ENCODE measurements at regions not wholly inside any gene's neighbourhood (a gene's known extent, or its start where the extent isn't known, plus 50 kb on each side); places are given as distances from the start of the nearest gene placed in this dataset.
"Not testable (repeated sequence)": the region's sequence is repeated elsewhere in the genome, so short reads cannot be mapped to it uniquely, and the experiment has no call there.

DNA sequence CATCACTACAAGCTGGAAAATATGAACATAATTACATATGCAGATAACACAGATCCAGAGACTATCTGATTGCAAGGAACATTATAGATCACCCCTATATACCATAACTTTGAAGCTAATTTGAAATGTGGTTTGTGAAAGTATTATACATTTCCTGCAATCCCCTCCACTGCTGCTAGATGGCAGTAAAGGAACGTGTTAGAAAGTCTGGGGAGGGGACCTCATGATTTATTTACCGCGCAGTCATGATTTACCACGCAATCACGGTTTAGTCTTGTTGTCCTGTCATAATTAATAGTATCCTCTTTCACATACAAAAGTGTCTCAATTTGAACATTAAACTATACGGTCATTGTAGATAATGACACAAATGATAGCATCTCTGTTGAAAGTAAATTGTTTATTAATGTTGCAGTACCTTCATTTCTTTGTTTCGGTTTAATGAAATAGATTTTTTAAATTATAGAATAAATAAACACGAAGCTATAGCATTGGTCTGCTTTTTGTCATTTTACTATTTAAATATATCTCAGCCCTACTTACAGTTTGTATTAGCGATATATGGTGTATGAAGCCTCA lies 145.3 kb upstream of the PRSS1 start:
- peak; percentile 71 for DNase-seq (ENCODE audit: low read depth)

DNA sequence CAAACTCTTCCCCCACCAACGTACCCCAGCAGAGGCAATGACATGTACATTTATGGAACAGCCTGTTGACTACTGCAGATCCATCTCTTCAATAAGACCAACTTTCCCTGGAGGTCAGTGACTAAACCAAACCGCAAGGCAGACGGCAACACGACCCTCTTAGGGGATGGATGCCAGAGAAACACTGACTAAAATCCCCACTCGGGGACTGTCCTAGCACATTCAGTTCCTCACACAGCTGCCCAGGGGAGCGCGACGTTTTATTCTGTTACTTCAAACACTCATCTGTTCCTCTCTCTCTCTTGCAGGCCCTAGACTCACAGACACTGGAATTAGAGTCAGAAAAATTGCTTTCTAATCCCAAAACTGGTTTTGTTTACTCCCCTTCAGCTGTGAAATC lies 146.5 kb upstream of the PRSS1 start:
- DNase-seq (ENCODE audit: low read depth), result no peak

DNA sequence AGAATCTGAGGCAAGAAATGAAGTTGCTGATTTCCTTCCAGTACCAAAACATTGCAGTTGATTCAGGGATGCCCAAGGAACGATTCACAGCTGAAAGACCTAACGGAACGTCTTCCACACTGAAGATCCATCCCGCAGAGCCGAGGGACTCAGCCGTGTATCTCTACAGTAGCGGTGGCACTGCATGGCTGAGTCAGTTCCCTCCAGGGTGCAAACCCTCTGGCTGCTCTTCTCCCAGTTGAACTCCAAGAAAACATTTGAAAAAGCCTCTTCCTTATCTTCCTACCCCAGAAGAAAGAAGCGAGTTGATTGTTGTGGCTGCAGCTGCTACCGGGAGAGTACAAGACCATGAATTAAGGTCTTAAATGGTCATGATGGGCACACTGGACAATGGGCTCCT lies 147.1 kb upstream of the PRSS1 start:
- DNase-seq (ENCODE audit: low read depth), result no peak

DNA sequence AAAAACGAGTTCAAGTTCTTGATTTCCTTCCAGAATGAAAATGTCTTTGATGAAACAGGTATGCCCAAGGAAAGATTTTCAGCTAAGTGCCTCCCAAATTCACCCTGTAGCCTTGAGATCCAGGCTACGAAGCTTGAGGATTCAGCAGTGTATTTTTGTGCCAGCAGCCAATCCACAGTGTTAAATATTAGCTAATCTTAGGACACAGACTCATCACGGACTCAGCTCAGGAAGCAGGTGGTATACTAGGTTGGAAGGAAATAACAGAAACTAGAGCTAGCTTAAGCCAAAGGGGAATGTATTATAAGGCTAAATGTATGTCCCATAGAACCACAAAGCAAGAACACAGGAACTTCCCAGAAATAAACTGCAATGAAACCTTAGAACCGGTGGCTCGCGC lies 151.0 kb upstream of the PRSS1 start:
- DNase-seq (ENCODE audit: low read depth), result no peak

DNA sequence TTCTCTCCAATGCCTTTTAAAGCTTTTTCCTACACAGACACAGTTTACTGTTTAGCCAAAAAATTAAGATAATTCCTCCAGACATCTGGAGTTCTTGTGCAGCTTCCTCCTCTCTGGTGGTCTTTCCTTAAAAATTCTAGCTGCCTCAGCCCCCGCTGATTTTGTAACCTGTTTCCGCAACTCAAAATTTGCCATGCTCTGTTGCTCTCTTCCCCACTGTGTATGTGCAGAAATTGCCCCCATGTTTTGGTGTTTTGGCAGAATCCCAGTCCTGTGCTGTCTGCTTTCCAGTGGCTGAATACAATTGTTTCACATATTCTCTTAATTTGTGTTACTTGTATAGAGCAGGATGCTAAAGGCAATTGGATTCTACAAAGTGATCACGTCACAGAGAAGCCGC lies 151.7 kb upstream of the PRSS1 start:
- DNase-seq (ENCODE audit: low read depth), result no peak

DNA sequence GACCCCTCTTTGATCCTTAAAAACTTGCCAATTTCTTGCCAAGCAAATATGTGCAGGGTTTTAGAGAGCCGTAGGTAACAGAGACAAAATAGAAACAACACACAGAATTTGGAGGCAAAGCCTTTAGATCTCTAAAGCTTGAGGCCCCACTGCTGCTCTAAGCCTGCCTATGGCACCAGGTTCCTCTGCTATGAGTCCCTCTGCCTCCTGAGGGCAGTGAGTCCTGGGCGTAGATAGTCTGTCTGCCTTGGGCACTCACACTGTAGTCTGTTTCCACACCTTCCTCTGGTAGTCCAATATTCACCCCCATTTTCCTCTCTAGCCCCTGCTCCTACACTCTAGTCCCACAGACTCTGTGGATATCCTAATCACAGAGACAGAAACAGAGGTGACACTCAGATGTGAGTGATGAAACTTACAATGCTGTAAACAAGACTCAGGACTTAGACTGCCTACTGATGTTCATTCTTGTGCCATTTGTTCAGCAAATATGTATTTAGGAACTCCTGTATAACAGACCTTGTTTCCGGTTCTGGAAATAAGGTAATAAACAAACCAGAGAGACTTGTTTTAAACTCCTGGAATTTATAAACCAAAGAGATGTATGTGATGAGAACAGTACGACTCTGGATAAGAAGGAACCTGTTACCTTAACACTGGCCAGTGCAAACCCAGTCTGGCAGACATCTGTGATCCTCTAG lies 153.3 kb upstream of the PRSS1 start:
- no peak for DNase-seq (ENCODE audit: low read depth)

DNA sequence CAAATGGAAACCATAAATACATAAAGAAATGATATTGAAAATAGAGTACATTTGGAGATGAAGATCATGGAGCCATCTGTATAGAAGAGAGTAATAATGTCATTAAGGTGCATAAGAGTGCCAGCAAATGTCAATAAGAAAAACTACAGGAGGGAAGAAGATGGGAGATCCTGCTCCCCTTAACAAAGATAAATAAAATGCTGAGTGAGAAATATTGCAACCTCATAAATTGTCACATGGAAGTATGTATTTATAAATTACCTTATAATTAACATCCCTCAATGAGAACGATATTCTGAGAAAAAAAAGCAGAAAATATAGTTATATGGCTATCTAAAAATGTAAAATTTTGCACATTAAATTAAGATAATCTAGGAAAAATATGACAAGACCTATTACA lies 155.2 kb upstream of the PRSS1 start:
- DNase-seq (ENCODE audit: low read depth), result no peak

DNA sequence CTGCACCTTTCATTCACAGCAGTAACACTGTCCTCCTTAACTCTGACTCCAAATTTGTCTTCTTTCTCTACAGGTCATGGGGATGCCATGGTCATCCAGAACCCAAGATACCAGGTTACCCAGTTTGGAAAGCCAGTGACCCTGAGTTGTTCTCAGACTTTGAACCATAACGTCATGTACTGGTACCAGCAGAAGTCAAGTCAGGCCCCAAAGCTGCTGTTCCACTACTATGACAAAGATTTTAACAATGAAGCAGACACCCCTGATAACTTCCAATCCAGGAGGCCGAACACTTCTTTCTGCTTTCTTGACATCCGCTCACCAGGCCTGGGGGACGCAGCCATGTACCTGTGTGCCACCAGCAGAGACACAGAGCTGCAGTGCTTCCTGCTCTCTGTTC lies 156.2 kb upstream of the PRSS1 start:
- no peak for DNase-seq (ENCODE audit: low read depth)

DNA sequence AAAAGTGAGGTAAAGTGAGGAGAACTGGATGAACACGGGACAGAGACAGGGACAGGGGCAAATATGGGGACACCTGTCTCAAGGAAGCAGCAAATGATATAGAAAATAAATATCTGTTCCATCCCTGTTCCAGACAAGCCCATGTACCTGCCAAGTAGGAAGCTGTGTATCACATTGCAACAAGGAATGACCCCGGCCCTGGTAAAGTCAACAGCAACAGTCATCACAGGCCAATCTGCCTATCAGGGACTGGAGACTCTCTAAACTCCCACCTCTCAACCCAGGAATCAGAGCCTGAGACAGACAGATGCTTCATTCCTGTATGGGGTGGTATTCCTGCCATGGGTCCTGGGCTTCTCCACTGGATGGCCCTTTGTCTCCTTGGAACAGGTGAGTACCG lies 156.6 kb upstream of the PRSS1 start:
- DNase-seq (ENCODE audit: low read depth), result no peak

DNA sequence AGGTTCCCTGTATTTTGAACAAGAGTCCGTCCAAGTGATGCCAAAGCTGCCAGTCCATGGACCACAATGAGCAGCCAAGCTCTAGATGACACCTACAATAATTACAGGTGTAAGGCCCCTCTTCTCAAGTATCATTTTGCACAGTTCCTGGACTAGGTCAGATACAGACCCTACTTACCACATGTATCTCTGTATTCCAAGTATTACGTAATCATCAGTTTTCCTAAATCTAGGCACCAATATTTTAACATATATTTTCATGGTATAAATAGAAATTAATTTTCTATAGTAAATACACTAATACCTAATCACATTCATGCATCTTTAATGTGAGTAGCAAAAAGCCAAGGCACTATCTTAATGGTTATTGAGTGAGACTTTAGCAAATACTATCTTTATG lies 157.0 kb upstream of the PRSS1 start:
- no peak for DNase-seq (ENCODE audit: low read depth)

DNA sequence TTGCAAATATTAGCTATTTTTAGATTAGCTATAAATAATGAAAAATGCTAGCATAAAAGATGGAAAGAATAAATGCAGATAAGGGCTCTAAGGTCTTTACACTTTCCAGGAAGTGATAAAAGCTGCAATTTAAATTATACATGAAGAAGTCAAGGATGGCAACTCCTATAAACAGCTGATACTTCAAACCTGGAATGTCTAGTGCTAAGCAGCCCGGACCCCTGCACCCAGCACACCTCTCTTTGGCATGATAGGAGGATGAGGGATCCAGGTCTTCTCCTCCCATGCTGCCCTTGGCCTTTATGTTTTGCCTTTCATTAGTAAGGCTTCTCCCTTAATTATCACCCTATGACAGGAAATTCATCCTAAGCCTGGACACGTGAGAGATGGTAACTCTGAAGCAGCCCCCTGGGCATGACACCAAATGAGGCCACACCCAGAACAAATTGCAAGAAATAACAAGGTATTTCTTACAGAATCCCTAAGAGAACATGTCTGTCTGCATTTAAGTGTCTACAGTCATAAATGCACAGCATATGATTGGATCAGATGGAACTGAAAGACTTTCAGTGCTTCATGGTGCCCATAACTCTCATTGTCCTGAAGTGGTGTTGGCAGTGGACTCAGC lies 158.3 kb upstream of the PRSS1 start:
- DNase-seq (ENCODE audit: low read depth), result no peak

DNA sequence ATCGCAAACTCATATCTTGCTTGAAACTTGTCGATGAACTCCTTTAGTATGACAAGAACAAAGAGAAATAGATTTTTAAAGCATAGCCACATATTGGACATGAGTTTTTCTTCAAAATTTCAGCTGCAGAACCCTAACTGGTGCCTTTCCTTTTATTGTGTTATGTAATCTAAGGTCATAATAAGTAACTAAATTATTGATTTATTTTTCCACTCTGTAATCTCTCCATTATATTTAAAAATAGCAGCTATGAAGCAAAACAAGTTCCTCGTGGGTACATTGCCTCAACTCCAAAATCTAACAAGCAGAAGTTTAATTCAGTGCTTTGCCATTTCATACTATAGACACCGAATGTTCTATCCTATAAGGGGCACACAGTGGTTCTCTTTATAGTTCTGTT lies 159.2 kb upstream of the PRSS1 start:
- no peak for DNase-seq (ENCODE audit: low read depth)

DNA sequence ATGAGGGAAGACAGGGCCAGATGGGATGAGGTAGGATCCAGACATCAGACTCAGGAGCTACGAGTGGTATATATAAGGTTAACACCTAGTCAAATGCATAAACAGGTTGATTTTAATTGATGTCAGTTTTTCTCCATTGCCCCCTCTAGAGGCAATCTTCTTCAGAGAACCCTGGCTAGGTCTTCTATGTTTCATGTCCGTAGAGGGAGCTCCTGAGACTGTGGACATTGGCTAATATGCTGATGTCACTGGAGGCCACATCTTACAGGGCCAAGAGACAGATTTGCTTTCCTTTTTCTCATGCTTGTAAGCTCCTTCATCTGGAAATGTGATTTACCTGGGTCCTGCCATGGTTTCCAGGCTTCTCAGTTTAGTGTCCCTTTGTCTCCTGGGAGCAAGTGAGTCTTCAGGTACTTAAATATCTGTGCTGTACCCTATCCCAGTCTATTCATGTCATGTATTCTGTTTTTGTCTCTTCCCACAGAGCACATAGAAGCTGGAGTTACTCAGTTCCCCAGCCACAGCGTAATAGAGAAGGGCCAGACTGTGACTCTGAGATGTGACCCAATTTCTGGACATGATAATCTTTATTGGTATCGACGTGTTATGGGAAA lies 161.6 kb upstream of the PRSS1 start:
- peak; percentile 82 for DNase-seq (ENCODE audit: low read depth)

DNA sequence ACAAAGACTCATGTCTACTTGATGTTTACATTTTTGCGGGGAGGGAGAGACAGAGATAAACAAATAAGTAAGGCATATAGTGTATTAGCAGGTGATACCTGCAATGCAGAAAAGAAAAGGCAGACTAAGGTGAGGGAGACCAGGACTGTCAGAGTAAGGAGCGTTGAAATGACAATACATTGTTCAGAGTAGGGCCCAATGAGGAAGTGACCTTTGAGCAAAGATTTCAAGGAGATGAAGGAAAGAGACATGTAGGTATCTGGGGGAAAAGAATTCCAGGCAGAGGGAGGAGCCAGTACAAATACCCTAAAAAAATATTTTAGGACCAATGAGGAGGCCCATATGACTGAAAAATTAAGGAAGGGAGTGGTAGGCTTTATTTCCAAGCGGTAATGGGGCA lies 162.7 kb upstream of the PRSS1 start:
- no peak for DNase-seq (ENCODE audit: low read depth)

DNA sequence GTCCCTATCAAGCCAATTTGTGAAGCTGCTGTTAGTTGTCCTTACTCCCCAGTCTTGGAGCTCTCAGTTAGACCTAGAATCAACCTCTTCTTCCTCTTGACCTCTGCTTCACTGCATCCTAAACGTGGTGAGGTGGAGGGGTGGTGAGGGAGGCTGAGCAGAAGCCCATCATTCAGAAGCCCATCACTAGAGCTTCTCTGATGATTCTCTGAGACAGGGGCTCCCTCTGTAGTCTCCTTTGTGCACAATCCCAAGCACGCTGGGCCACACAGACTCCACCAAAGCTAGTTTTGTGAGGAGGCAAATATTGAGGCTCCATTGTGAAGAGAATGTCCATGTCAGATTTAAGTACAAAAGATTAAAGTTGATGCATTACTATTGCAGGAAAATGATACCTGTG lies 163.8 kb upstream of the PRSS1 start:
- DNase-seq (ENCODE audit: low read depth), result peak; percentile 26

DNA sequence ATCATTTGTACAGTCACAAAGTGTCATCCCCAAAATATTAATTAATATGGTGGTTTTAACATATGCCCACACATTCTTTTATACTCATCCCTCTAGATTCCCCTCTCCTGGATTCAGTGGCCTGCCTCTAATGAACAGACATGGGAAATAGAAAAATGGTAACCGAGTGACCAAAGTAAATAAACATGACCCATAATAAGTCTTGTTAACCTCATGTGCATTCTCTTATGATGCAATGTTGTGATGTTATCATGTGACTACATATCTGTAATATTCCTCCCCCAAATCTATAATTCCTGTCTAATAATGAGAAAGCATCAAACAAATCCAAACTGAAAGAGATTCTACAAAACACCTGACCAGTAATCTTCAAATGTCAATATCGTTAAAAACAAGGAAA lies 164.5 kb upstream of the PRSS1 start:
- DNase-seq (ENCODE audit: low read depth), result peak; percentile 67

DNA sequence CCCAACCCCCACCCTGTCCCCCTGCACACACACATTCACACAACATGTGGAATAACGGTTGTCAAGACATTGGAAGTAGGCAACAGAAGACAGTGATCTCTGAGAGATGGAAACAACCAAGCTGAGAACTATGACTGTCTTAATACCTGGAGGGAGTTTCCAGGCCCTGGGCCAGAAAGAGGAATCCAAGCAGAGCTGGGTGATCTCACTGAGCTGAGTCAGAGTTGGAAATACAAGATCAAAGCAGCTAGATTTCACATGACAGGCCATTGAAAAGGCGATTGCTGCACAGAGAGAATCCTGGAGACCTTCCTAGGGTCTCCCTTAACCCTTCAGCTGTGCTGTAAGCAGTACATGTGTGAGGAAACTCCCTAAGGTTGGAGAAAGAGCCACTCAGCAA lies 165.8 kb upstream of the PRSS1 start:
- DNase-seq (ENCODE audit: low read depth), result peak; percentile 95

DNA sequence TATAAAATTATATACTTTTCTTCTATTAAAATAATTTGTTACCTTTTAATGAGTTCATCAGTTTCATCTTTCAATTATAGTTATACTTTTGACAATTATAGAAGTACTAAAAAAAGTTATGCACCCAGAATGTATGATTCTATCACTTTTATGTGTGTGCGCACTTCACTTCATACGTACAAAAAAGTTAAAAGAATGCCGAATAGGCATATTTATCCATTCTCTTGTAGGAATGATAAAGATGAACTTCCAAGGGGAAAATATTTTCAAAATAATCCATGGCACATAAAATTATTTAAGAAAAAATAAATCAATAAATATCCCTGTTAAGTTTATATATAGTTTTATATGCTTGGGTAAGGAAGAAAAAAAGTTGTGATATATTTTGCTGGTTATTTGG lies 166.9 kb upstream of the PRSS1 start:
- DNase-seq (ENCODE audit: low read depth), result no peak

DNA sequence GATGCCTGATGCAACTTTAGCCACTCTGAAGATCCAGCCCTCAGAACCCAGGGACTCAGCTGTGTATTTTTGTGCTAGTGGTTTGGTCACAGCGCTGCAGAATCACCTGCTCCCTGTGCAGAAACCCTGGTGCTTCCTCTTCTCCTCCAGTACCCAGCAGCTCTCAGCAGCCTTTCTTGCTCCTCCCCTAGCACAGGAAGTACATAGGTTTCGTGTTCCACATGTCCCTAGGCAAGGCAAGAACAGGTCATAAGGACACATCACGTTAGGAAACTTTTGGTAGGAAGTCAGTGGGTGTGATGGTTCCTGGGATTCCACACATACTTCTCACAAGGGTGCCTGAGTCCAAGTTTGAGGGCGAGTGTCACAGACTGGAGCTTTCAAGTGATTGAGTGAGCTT lies 167.9 kb upstream of the PRSS1 start:
- DNase-seq (ENCODE audit: low read depth), result peak; percentile 76

DNA sequence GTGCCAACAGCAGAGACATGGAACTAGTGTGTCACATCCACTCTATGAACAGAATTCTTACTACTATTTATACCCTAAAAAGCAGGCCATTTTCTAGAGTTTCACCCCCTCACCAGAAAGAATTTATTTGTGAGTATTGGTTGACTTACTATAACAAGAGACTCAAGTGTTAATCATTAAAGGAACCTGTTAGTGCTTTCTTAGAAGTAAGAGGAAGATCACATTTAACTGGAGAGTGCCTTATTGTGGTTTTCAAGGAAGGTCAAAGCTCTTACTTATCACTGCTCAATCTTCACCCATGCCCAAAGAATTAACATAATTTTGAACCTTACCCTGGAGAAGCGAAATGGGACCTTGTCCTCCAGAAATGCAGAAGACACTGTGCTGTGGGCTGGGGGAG lies 169.3 kb upstream of the PRSS1 start:
- no peak for DNase-seq (ENCODE audit: low read depth)

DNA sequence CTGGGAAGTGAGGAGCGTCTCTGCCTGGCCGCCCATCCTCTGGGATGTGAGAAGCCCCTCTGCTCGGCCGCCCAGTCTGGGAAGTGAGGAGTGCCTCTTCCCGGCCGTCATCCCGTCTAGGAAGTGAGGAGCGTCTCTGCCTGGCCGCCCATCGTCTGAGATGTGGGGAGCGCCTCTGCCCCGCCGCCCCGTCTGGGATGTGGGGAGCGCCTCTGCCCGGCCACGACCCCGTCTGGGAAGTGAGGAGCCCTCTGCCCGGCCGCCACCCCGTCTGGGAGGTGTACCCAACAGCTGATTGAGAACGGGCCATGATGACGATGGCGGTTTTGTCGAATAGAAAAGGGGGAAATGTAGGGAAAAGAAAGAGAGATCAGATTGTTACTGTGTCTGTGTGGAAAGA lies 173.9 kb upstream of the PRSS1 start:
- DNase-seq (ENCODE audit: low read depth), result not testable (repeated sequence)

DNA sequence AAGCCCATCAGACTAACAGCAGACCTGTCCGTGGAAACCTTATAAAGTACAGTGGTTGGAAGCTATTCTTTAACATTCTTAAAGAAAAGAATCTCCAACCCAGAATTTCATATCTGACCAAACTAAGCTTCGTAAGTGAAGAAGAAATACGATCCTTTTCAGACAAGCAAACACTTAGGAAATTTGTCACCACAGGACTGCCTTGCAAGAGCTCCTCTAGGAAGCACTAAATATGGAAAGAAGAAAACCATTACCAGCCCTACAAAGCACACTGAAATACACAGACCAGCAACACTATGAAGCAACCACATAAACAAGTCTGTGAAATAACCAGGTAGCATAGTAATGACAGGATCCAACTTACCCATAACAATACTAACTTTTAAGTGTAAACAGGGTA lies 177.7 kb upstream of the PRSS1 start:
- DNase-seq (ENCODE audit: low read depth), result peak; percentile 26

DNA sequence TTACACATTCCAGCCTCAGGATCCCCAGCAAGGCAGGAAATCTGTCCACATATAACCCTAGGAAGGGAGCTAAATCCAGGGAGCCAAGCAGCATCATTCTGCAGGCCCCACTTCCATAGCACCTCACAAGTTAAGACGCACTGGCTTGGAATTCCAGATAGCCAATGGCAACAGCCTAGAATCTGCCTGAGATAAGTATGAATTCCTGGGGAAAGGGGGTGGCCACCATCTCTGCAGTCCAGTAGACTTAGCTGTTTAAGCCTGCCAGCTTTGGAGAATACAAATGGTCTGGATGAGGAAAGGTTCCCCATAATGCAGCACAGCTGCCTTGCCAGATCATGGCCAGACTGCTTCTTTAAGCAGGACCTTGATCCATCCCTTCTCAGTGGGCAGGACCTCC lies 179.4 kb upstream of the PRSS1 start:
- no peak for DNase-seq (ENCODE audit: low read depth)
